Hepatocyte (in vitro differentiated cells): ENCODE measurements at regions not wholly inside any gene's neighbourhood (a gene's known extent, or its start where the extent isn't known, plus 50 kb on each side); places are given as distances from the start of the nearest gene placed in this dataset.

Source experiments
- EZH2 ChIP-seq: fragments of 200-600 bp; sonication (generic); IDR thresholded peaks from 2 replicates; pipeline ENCODE4 v1.6.1; 2016; ENCODE audit warnings: antibody characterized with exemption, mild to moderate bottlenecking, borderline replicate concordance
- EZH2phosphoT487 ChIP-seq: fragments of 200-600 bp; sonication (generic); IDR thresholded peaks from one replicate; pipeline ENCODE4 v1.6.1; 2018; ENCODE audit warnings: antibody characterized with exemption, mild to moderate bottlenecking, low read depth, moderate library complexity; ENCODE audit not compliant: unreplicated experiment, severe bottlenecking
- TF ChIP-seq, protein P1 (sequence below): fragments of 200-600 bp; sonication (generic); IDR thresholded peaks from 2 replicates; pipeline ENCODE4 v1.5.1; 2016; ENCODE audit warnings: antibody characterized with exemption, mild to moderate bottlenecking; ENCODE audit not compliant: poor library complexity

DNA sequence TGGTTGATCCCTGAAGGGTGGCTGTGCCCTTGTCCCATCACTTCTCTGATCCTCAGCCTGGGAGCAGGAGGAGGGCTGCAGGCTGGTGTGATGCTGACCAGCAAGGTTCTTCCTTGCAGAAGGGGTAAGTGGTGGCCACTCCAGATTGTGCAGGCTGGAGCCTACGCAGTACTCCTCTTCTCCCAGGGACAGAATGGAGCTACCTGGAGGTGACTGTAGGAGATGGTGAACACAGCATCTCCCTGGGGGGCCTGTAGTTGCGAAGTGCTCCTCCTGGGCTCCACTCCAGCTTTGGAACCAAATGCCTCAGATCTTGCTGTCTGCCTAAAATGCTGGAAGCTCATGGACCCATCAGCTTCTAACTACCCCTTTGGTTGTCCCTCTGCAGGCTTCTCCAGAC lies 323.6 kb upstream of the PODXL start:
- TF ChIP-seq, protein P1, sequence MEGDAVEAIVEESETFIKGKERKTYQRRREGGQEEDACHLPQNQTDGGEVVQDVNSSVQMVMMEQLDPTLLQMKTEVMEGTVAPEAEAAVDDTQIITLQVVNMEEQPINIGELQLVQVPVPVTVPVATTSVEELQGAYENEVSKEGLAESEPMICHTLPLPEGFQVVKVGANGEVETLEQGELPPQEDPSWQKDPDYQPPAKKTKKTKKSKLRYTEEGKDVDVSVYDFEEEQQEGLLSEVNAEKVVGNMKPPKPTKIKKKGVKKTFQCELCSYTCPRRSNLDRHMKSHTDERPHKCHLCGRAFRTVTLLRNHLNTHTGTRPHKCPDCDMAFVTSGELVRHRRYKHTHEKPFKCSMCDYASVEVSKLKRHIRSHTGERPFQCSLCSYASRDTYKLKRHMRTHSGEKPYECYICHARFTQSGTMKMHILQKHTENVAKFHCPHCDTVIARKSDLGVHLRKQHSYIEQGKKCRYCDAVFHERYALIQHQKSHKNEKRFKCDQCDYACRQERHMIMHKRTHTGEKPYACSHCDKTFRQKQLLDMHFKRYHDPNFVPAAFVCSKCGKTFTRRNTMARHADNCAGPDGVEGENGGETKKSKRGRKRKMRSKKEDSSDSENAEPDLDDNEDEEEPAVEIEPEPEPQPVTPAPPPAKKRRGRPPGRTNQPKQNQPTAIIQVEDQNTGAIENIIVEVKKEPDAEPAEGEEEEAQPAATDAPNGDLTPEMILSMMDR = no peak
- no peak for TF ChIP-seq EZH2
- no peak for TF ChIP-seq EZH2phosphoT487
